ENCODE measurements at regions not wholly inside any gene's neighbourhood (a gene's known extent, or its start where the extent isn't known, plus 50 kb on each side); places are given as distances from the start of the nearest gene placed in this dataset.

DNA sequence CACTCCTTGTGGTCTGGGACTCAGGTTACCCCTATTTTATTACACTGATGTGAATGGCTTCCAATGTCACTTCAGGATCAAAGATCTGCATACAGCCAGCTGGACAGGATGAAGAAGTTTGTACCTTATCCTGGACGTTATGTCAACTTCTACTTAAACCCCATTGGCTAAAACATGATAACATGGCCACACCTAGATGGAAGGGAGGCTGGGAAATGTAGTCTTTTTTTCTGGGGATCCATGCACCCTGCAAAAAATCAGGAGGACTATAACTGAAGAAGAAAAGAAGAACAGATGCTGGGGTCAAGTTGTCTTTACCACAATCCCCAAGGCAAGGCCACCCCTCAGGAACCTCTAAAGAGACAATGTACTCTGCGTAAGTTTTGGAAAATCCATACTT, 459.2 kb downstream of the BCOR start:
- no peak overlapping the region for H3K4me3 ChIP-seq (ENCODE audit: low read length)
- H3K18ac ChIP-seq (ENCODE audit: low read length) = no peak overlapping the region
- H3K4ac ChIP-seq (ENCODE audit: low read depth, low read length) = no peak overlapping the region
- H3K4me2 ChIP-seq (ENCODE audit: low read length) = no peak overlapping the region
- WGBS (ENCODE audit: extremely low coverage, insufficient coverage, low lambda C conversion rate) = no CpG with 5 or more reads among the region's 2 CpGs
- H3K23ac ChIP-seq (ENCODE audit: low read length) = no peak overlapping the region
- H3K79me2 ChIP-seq (ENCODE audit: control insufficient read depth, insufficient read depth, low read length) = no peaks in the 10 kb centered on the region
- no peak overlapping the region for H4K8ac ChIP-seq (ENCODE audit: low read depth, low read length)
- H3K9ac ChIP-seq (ENCODE audit: low read length) = no peak overlapping the region
- H2AK5ac ChIP-seq (ENCODE audit: low read length) = no peak overlapping the region
- H2BK120ac ChIP-seq (ENCODE audit: low read depth, low read length) = no peak overlapping the region
- no peaks in the 10 kb centered on the region for H3K27me3 ChIP-seq (ENCODE audit: insufficient read depth, low read length, poor library complexity)
- H2BK15ac ChIP-seq (replicated peaks; ENCODE audit: low read depth) = no peak overlapping the region
- DNase-seq = no peak
- H3K56ac ChIP-seq (ENCODE audit: low read length) = no peak overlapping the region
- no peak overlapping the region for H3K27ac ChIP-seq (ENCODE audit: low read depth, low read length)
- H4K5ac ChIP-seq (ENCODE audit: low read length) = no peak overlapping the region
- H3K36me3 ChIP-seq (ENCODE audit: control insufficient read depth, insufficient read depth, low read length) = no peaks in the 10 kb centered on the region
- H2BK5ac ChIP-seq (ENCODE audit: low read length) = no peak overlapping the region
- H3K4me1 ChIP-seq (ENCODE audit: control insufficient read depth, low read depth, low read length) = no peaks in the 10 kb centered on the region
- no peaks in the 10 kb centered on the region for H3K79me1 ChIP-seq (ENCODE audit: low read length)

DNA sequence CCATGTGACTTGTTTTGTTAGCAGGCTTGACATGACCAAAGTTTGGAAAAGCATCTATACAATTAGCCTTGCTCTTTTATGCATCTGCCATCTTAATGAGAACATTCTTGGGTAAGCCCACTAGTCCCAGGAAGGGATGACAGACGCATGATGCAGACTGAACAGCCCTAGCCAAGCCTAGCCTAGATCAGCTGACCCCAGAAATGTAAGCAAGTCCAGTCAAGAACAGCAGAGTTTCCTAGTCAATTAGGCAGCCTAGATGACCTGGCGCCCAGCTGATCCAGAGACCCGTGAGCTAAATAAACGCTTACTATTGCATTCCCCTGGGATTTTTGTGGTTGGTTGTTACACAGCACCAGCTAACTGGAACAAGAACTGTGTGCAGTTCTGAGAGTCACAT, 457.9 kb downstream of the BCOR start:
- H3K27ac ChIP-seq (ENCODE audit: low read depth, low read length) = no peak overlapping the region
- H3K4me1 ChIP-seq (ENCODE audit: control insufficient read depth, low read depth, low read length) = no peaks in the 10 kb centered on the region
- no peaks in the 10 kb centered on the region for H3K79me2 ChIP-seq (ENCODE audit: control insufficient read depth, insufficient read depth, low read length)
- no peak overlapping the region for H3K4me3 ChIP-seq (ENCODE audit: low read length)
- DNase-seq = no peak
- H4K5ac ChIP-seq (ENCODE audit: low read length) = no peak overlapping the region
- H2AK5ac ChIP-seq (ENCODE audit: low read length) = no peak overlapping the region
- no CpG with 5 or more reads among the region's 4 CpGs for WGBS (ENCODE audit: extremely low coverage, insufficient coverage, low lambda C conversion rate)
- no peaks in the 10 kb centered on the region for H3K36me3 ChIP-seq (ENCODE audit: control insufficient read depth, insufficient read depth, low read length)
- H2BK120ac ChIP-seq (ENCODE audit: low read depth, low read length) = no peak overlapping the region
- no peak overlapping the region for H3K4me2 ChIP-seq (ENCODE audit: low read length)
- no peak overlapping the region for H2BK5ac ChIP-seq (ENCODE audit: low read length)
- H3K18ac ChIP-seq (ENCODE audit: low read length) = no peak overlapping the region
- no peaks in the 10 kb centered on the region for H3K27me3 ChIP-seq (ENCODE audit: insufficient read depth, low read length, poor library complexity)
- H3K79me1 ChIP-seq (ENCODE audit: low read length) = no peaks in the 10 kb centered on the region
- H2BK15ac ChIP-seq (replicated peaks; ENCODE audit: low read depth) = no peak overlapping the region
- no peak overlapping the region for H3K56ac ChIP-seq (ENCODE audit: low read length)
- H3K9ac ChIP-seq (ENCODE audit: low read length) = no peak overlapping the region
- H3K23ac ChIP-seq (ENCODE audit: low read length) = no peak overlapping the region
- no peak overlapping the region for H4K8ac ChIP-seq (ENCODE audit: low read depth, low read length)
- H3K4ac ChIP-seq (ENCODE audit: low read depth, low read length) = no peak overlapping the region

DNA sequence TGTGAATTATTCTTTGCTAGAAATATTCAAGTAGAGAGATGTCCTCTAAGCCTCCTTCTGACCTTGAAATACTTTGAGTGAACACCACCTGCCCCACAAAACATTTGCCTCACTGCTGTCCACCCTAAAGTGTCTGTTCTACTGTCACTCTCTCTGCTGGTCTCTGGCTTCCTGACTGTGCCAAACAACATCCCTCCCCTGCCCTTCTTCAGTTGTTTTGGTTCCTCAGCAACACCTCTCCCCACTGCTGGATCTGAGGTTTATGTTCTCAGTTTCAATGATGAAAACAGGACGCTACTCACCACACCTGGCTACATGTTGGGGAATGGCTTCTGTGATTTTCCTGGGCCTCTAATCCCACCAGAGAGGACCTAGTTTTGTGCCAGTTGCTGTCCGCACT, 456.9 kb downstream of the BCOR start:
- Histone ChIP-seq H3K27ac (ENCODE audit: low read depth, low read length) (no peak overlapping the region), H3K79me2 (ENCODE audit: control insufficient read depth, insufficient read depth, low read length) (no peaks in the 10 kb centered on the region), H2BK15ac (replicated peaks; ENCODE audit: low read depth) (no peak overlapping the region), H4K5ac (ENCODE audit: low read length) (no peak overlapping the region), H3K4me2 (ENCODE audit: low read length) (no peak overlapping the region), H3K23ac (ENCODE audit: low read length) (no peak overlapping the region), H3K9ac (ENCODE audit: low read length) (no peak overlapping the region), H3K56ac (ENCODE audit: low read length) (no peak overlapping the region), H3K79me1 (ENCODE audit: low read length) (no peaks in the 10 kb centered on the region), H4K8ac (ENCODE audit: low read depth, low read length) (no peak overlapping the region), H3K4ac (ENCODE audit: low read depth, low read length) (no peak overlapping the region), H2BK120ac (ENCODE audit: low read depth, low read length) (no peak overlapping the region), H3K4me3 (ENCODE audit: low read length) (no peak overlapping the region), H3K4me1 (ENCODE audit: control insufficient read depth, low read depth, low read length) (no peaks in the 10 kb centered on the region), H3K27me3 (ENCODE audit: insufficient read depth, low read length, poor library complexity) (no peaks in the 10 kb centered on the region), H3K18ac (ENCODE audit: low read length) (no peak overlapping the region), H3K36me3 (ENCODE audit: control insufficient read depth, insufficient read depth, low read length) (no peaks in the 10 kb centered on the region), H2AK5ac (ENCODE audit: low read length) (no peak overlapping the region), H2BK5ac (ENCODE audit: low read length) (no peak overlapping the region)
- DNase-seq = no peak
- no CpG with 5 or more reads among the region's 2 CpGs for WGBS (ENCODE audit: extremely low coverage, insufficient coverage, low lambda C conversion rate)

DNA sequence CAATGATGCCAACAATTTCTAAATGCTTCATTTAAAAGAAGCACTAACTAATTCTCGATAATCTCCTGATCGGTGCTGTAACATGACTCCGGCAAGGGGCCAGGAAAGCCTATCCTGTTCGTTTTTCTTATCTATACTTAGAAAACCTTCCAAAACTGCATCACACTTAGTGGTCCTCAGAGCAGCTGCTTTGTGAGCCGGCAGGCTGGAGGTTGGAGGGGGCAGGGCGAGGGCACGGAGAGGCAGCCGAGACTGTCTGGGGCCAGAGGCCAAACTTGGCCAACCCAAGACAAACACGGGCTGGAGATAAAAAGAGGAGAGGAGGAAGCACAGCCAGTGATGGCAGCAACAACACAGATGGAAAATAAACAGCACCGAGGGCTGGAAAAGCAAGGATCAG, 455.7 kb downstream of the BCOR start:
- H2AK5ac ChIP-seq (ENCODE audit: low read length) = no peak overlapping the region
- H4K8ac ChIP-seq (ENCODE audit: low read depth, low read length) = no peak overlapping the region
- WGBS (ENCODE audit: extremely low coverage, insufficient coverage, low lambda C conversion rate) = no CpG with 5 or more reads among the region's 10 CpGs
- no peaks in the 10 kb centered on the region for H3K36me3 ChIP-seq (ENCODE audit: control insufficient read depth, insufficient read depth, low read length)
- no peaks in the 10 kb centered on the region for H3K79me2 ChIP-seq (ENCODE audit: control insufficient read depth, insufficient read depth, low read length)
- no peak overlapping the region for H3K23ac ChIP-seq (ENCODE audit: low read length)
- no peak overlapping the region for H2BK15ac ChIP-seq (replicated peaks; ENCODE audit: low read depth)
- no peak overlapping the region for H3K4ac ChIP-seq (ENCODE audit: low read depth, low read length)
- no peak overlapping the region for H3K18ac ChIP-seq (ENCODE audit: low read length)
- H3K27me3 ChIP-seq (ENCODE audit: insufficient read depth, low read length, poor library complexity) = no peaks in the 10 kb centered on the region
- H3K9ac ChIP-seq (ENCODE audit: low read length) = no peak overlapping the region
- no peaks in the 10 kb centered on the region for H3K79me1 ChIP-seq (ENCODE audit: low read length)
- no peak overlapping the region for H3K4me3 ChIP-seq (ENCODE audit: low read length)
- H3K4me2 ChIP-seq (ENCODE audit: low read length) = no peak overlapping the region
- H3K56ac ChIP-seq (ENCODE audit: low read length) = no peak overlapping the region
- no peak overlapping the region for H2BK120ac ChIP-seq (ENCODE audit: low read depth, low read length)
- DNase-seq = no peak
- H4K5ac ChIP-seq (ENCODE audit: low read length) = no peak overlapping the region
- H3K27ac ChIP-seq (ENCODE audit: low read depth, low read length) = no peak overlapping the region
- no peak overlapping the region for H2BK5ac ChIP-seq (ENCODE audit: low read length)
- no peaks in the 10 kb centered on the region for H3K4me1 ChIP-seq (ENCODE audit: control insufficient read depth, low read depth, low read length)

DNA sequence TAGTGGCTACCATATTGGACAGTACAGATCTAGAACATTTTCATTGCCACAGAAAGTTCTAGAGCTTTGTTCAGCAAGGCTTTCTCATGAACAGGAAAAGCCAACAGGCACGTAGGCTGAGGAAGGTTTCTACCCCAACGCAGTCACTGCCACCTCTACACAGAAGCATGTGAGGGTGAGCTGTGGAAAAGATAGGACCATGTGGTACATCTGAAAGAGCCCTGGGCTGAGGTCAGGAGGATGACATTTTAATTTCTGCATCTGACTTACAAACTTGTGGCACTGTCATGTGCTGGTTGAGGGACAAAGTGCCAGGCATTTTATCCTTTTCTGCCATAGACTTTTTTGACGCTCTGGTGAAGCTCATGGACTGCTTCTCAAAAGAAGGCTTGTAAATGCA, 454.2 kb downstream of the BCOR start:
- Histone ChIP-seq H3K27me3 (ENCODE audit: insufficient read depth, low read length, poor library complexity) (no peaks in the 10 kb centered on the region), H3K56ac (ENCODE audit: low read length) (no peak overlapping the region), H3K4ac (ENCODE audit: low read depth, low read length) (no peak overlapping the region), H2BK120ac (ENCODE audit: low read depth, low read length) (no peak overlapping the region), H2BK15ac (replicated peaks; ENCODE audit: low read depth) (no peak overlapping the region), H3K9ac (ENCODE audit: low read length) (no peak overlapping the region), H3K23ac (ENCODE audit: low read length) (no peak overlapping the region), H3K4me2 (ENCODE audit: low read length) (no peak overlapping the region), H2AK5ac (ENCODE audit: low read length) (no peak overlapping the region), H3K27ac (ENCODE audit: low read depth, low read length) (no peak overlapping the region), H4K8ac (ENCODE audit: low read depth, low read length) (no peak overlapping the region), H3K79me1 (ENCODE audit: low read length) (no peaks in the 10 kb centered on the region), H2BK5ac (ENCODE audit: low read length) (no peak overlapping the region), H3K79me2 (ENCODE audit: control insufficient read depth, insufficient read depth, low read length) (no peaks in the 10 kb centered on the region), H3K4me1 (ENCODE audit: control insufficient read depth, low read depth, low read length) (no peaks in the 10 kb centered on the region), H3K36me3 (ENCODE audit: control insufficient read depth, insufficient read depth, low read length) (no peaks in the 10 kb centered on the region), H3K18ac (ENCODE audit: low read length) (no peak overlapping the region), H3K4me3 (ENCODE audit: low read length) (no peak overlapping the region), H4K5ac (ENCODE audit: low read length) (no peak overlapping the region)
- WGBS (ENCODE audit: extremely low coverage, insufficient coverage, low lambda C conversion rate) = no CpG with 5 or more reads among the region's 3 CpGs
- DNase-seq = no peak

DNA sequence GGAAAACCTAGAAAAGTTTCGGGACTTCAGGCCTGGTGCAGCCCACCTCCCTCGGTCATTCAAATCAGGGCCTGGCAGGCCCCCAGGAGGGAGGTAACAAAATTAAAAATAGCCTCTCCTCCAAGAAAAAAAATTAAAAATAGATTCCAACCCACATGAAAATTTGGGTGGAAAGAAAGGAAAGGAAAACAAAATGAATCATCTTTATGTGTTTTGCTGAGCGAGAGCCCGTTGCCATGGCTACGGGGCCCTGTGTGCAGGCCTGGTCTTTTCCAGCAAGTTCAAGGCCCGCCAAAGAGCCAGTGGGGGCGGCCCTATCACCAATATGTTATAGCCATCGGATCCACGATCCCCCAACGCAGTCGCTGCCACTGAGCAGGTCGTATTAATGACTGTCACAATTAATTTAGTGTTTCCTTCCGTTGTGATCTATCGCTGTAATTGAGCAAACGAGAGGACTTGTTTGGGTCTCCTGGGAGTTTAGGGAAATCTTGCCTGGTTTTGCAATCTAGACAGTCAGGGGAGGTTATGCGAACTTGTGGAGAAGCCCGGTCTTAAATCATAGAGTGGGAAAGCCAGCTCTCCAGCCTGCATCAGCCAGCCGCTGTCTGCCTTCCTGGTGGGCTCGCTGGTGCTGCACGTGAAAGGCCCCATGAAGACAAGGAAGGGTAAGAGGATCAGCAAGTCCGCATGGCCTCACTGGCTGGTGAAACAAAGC, 452.4 kb downstream of the BCOR start:
- no peak overlapping the region for H3K4ac ChIP-seq (ENCODE audit: low read depth, low read length)
- H2AK5ac ChIP-seq (ENCODE audit: low read length) = no peak overlapping the region
- no peak overlapping the region for H3K18ac ChIP-seq (ENCODE audit: low read length)
- no peak overlapping the region for H3K27ac ChIP-seq (ENCODE audit: low read depth, low read length)
- no peak overlapping the region for H3K23ac ChIP-seq (ENCODE audit: low read length)
- no peaks in the 10 kb centered on the region for H3K27me3 ChIP-seq (ENCODE audit: insufficient read depth, low read length, poor library complexity)
- no peaks in the 10 kb centered on the region for H3K36me3 ChIP-seq (ENCODE audit: control insufficient read depth, insufficient read depth, low read length)
- WGBS (ENCODE audit: extremely low coverage, insufficient coverage, low lambda C conversion rate) = no CpG with 5 or more reads among the region's 21 CpGs
- H2BK15ac ChIP-seq (replicated peaks; ENCODE audit: low read depth) = no peak overlapping the region
- H3K4me1 ChIP-seq (ENCODE audit: control insufficient read depth, low read depth, low read length) = no peaks in the 10 kb centered on the region
- H3K9ac ChIP-seq (ENCODE audit: low read length) = no peak overlapping the region
- H4K8ac ChIP-seq (ENCODE audit: low read depth, low read length) = no peak overlapping the region
- H3K4me3 ChIP-seq (ENCODE audit: low read length) = no peak overlapping the region
- no peak overlapping the region for H3K4me2 ChIP-seq (ENCODE audit: low read length)
- no peak overlapping the region for H2BK120ac ChIP-seq (ENCODE audit: low read depth, low read length)
- H3K79me2 ChIP-seq (ENCODE audit: control insufficient read depth, insufficient read depth, low read length) = no peaks in the 10 kb centered on the region
- peak; percentile 51 for DNase-seq
- H4K5ac ChIP-seq (ENCODE audit: low read length) = no peak overlapping the region
- no peak overlapping the region for H2BK5ac ChIP-seq (ENCODE audit: low read length)
- peak overlapping the region; percentile 49 for H3K56ac ChIP-seq (ENCODE audit: low read length)
- no peaks in the 10 kb centered on the region for H3K79me1 ChIP-seq (ENCODE audit: low read length)
